ENCODE measurements at regions not wholly inside any gene's neighbourhood (a gene's known extent, or its start where the extent isn't known, plus 50 kb on each side); places are given as distances from the start of the nearest gene placed in this dataset.

DNA sequence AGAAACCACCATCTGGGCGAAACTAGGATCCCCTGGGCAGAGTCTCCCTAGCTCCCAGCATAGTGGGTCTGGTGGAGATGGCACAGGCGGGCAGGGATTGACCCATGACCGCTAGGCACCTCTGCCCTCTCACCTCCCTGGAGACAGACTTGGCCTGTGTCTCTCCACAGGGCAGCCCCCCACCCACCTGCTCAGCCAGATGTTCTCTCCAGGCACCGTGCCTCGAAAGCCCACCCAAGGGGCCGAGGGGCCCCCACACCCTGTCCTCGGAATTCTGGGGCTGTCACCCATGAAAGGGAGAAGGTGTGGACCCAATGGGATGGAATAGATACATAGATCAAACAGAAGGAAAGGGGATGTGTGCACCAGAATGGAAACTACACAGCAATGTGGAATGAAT, 229.1 kb upstream of the RTL1 start:
- TF ChIP-seq, protein P1, sequence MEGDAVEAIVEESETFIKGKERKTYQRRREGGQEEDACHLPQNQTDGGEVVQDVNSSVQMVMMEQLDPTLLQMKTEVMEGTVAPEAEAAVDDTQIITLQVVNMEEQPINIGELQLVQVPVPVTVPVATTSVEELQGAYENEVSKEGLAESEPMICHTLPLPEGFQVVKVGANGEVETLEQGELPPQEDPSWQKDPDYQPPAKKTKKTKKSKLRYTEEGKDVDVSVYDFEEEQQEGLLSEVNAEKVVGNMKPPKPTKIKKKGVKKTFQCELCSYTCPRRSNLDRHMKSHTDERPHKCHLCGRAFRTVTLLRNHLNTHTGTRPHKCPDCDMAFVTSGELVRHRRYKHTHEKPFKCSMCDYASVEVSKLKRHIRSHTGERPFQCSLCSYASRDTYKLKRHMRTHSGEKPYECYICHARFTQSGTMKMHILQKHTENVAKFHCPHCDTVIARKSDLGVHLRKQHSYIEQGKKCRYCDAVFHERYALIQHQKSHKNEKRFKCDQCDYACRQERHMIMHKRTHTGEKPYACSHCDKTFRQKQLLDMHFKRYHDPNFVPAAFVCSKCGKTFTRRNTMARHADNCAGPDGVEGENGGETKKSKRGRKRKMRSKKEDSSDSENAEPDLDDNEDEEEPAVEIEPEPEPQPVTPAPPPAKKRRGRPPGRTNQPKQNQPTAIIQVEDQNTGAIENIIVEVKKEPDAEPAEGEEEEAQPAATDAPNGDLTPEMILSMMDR (conservative IDR thresholded peaks at IDR 0.05) = no peak
- no peak for TF ChIP-seq ZFX (IDR thresholded peaks at IDR 0.05)
